DND-41 (cell line): ENCODE measurements at regions not wholly inside any gene's neighbourhood (a gene's known extent, or its start where the extent isn't known, plus 50 kb on each side); places are given as distances from the start of the nearest gene placed in this dataset.

Source experiments
- ATAC-seq: fragments of 200-7000 bp; cut with Tn5 transposase; 3 replicates; pipeline ENCODE4 v1.9.1; 2021; ENCODE audit warnings: low read depth; ENCODE audit not compliant: insufficient read depth
- DNase-seq: peaks from one replicate; pipeline ENCODE4 v3.0.0-alpha.2; 2020
- H2AFZ ChIP-seq: 2 replicates; pipeline ENCODE4 v1.6.0; 2012; ENCODE audit warnings: low read depth, low read length
- H3K27ac ChIP-seq: 2 replicates; pipeline ENCODE4 v1.5.1; 2012; ENCODE audit warnings: low read length, inconsistent platforms
- H3K27me3 ChIP-seq: fragments of 200-600 bp; sonication (generic); 2 replicates; pipeline ENCODE4 v1.6.0; 2012; ENCODE audit warnings: low read length, mild to moderate bottlenecking, inconsistent platforms; ENCODE audit not compliant: insufficient read depth, poor library complexity
- H3K36me3 ChIP-seq: 2 replicates; pipeline ENCODE4 v1.5.1; 2012; ENCODE audit warnings: low read length, inconsistent platforms; ENCODE audit not compliant: insufficient read depth
- H3K4me1 ChIP-seq: 2 replicates; pipeline ENCODE4 v1.5.1; 2012; ENCODE audit warnings: mild to moderate bottlenecking, low read length; ENCODE audit not compliant: insufficient read depth
- H3K4me2 ChIP-seq: 2 replicates; pipeline ENCODE4 v1.6.0; 2012; ENCODE audit warnings: mild to moderate bottlenecking, moderate library complexity, low read length, inconsistent platforms; ENCODE audit not compliant: insufficient read depth
- H3K4me3 ChIP-seq, 2 experiments: fragments of 200-600 bp in 1 of 2; shearing (Covaris generic) in 1 of 2; 2 replicates each; pipeline ENCODE4 v1.5.1; 2012 to 2016; ENCODE audit warnings: inconsistent platforms in 2 of 2, low read length in 2 of 2, mild to moderate bottlenecking in 2 of 2, low read depth in 1 of 2, moderate library complexity in 1 of 2
- H3K79me2 ChIP-seq: 2 replicates; pipeline ENCODE4 v1.6.0; 2012; ENCODE audit warnings: low read length, inconsistent platforms; ENCODE audit not compliant: insufficient read depth
- H3K9ac ChIP-seq: 2 replicates; pipeline ENCODE4 v1.6.0; 2012; ENCODE audit warnings: low read depth, mild to moderate bottlenecking, inconsistent platforms, low read length, moderate library complexity
- H3K9me3 ChIP-seq: 2 replicates; pipeline ENCODE4 v1.5.1; 2012; ENCODE audit warnings: low read length, moderate library complexity, mild to moderate bottlenecking, inconsistent platforms; ENCODE audit not compliant: insufficient read depth, severe bottlenecking
- H4K20me1 ChIP-seq: 2 replicates; pipeline ENCODE4 v1.6.0; 2012; ENCODE audit warnings: low read length; ENCODE audit not compliant: insufficient read depth
- EZH2 ChIP-seq: IDR thresholded peaks from 3 replicates; pipeline ENCODE4 v1.6.1; 2012; ENCODE audit warnings: borderline replicate concordance, low read depth, mild to moderate bottlenecking, moderate library complexity, low read length, inconsistent platforms; ENCODE audit not compliant: severe bottlenecking
- TF ChIP-seq, protein P1 (sequence below): IDR thresholded peaks from 2 replicates; pipeline ENCODE4 v1.5.1; 2012; ENCODE audit warnings: borderline replicate concordance, low read length, moderate library complexity, mild to moderate bottlenecking; ENCODE audit not compliant: poor library complexity, severe bottlenecking; ENCODE audit errors: extremely low read depth

DNA sequence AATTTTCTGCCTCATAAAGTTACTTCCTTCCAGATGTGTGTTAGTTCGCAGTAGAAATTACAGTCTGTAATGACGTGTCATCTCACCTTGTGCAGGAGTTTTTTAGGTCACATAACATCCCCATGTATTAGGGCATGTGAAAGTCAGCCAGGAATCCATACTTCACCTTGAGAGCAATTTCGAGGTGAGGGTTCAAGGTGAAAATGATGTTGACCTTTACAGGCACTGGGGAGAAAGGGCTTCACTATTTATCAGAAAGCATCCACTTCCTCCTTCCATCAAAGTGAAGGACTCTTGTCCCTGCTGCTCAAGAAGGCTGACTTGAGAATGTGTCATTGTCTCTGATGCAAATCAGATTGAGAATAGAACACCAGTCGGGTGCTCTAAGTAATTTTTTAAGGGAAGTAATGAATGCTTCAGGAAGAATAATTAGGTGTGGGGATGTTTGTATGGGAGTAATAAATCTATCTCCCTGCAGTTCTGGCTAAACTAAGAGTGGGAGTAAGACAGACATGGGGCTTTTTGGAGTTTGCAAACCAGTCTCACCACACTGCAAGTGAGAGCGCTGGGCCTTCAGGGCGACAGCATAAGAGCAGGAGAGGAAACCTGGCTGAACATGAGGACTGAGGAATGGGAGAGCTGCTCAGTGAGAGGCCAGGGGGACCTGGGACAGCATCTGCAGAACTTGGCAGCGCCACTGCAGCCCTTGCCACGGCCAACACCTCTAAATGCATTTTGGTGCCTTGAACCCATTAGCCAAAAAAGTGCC lies 85.9 kb upstream of the IL12A start:
- Histone ChIP-seq H3K9me3 (no peaks in the 10 kb centered on the region), H3K4me3 (no peak overlapping the region), H3K4me2 (no peak overlapping the region)

DNA sequence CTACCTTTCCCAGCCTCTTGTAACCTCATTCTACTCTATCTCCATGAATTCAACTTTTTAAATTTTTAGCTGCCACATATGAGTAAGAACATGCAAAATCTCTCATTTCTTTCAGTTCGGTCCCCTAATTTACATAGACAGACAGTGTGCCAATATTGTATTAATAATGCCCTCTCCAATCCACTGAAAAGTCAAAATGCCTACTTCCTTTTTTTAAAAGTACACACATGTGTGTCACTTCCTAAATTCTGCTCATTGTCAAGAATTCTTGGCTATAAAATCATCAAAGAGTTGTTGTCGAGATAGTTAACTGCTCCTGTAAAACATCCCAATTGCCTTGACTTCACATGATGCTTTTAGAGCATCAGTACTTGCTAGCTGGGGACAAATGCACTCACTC lies 84.2 kb upstream of the IL12A start:
- no peak for DNase-seq
- H3K27me3 ChIP-seq, result no peaks in the 10 kb centered on the region
- H3K4me3 ChIP-seq, result no peak overlapping the region
- no peak overlapping the region for H3K27ac ChIP-seq
- no peaks in the 10 kb centered on the region for H3K36me3 ChIP-seq
- no peaks in the 10 kb centered on the region for H3K4me1 ChIP-seq
- TF ChIP-seq EZH2, result no peak
- TF ChIP-seq, protein P1, sequence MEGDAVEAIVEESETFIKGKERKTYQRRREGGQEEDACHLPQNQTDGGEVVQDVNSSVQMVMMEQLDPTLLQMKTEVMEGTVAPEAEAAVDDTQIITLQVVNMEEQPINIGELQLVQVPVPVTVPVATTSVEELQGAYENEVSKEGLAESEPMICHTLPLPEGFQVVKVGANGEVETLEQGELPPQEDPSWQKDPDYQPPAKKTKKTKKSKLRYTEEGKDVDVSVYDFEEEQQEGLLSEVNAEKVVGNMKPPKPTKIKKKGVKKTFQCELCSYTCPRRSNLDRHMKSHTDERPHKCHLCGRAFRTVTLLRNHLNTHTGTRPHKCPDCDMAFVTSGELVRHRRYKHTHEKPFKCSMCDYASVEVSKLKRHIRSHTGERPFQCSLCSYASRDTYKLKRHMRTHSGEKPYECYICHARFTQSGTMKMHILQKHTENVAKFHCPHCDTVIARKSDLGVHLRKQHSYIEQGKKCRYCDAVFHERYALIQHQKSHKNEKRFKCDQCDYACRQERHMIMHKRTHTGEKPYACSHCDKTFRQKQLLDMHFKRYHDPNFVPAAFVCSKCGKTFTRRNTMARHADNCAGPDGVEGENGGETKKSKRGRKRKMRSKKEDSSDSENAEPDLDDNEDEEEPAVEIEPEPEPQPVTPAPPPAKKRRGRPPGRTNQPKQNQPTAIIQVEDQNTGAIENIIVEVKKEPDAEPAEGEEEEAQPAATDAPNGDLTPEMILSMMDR, result no peak
- no peaks in the 10 kb centered on the region for H4K20me1 ChIP-seq
- no peak for ATAC-seq
- no peak overlapping the region for H3K9ac ChIP-seq
- no peaks in the 10 kb centered on the region for H3K79me2 ChIP-seq
- no peaks in the 10 kb centered on the region for H3K9me3 ChIP-seq
- H3K4me2 ChIP-seq, result no peak overlapping the region
- no peak overlapping the region for H2AFZ ChIP-seq

More for the DNA sequence above, 85.9 kb upstream of the IL12A start:
- no peaks in the 10 kb centered on the region for H4K20me1 ChIP-seq
- ATAC-seq, result no peak
- no peaks in the 10 kb centered on the region for H3K36me3 ChIP-seq
- H3K27me3 ChIP-seq, result no peaks in the 10 kb centered on the region
- no peak overlapping the region for H2AFZ ChIP-seq
- TF ChIP-seq, protein P1, result no peak
- TF ChIP-seq EZH2, result no peak
- H3K4me1 ChIP-seq, result no peaks in the 10 kb centered on the region
- no peak overlapping the region for H3K27ac ChIP-seq
- no peak overlapping the region for H3K9ac ChIP-seq
- H3K79me2 ChIP-seq, result no peaks in the 10 kb centered on the region
- no peak for DNase-seq

DNA sequence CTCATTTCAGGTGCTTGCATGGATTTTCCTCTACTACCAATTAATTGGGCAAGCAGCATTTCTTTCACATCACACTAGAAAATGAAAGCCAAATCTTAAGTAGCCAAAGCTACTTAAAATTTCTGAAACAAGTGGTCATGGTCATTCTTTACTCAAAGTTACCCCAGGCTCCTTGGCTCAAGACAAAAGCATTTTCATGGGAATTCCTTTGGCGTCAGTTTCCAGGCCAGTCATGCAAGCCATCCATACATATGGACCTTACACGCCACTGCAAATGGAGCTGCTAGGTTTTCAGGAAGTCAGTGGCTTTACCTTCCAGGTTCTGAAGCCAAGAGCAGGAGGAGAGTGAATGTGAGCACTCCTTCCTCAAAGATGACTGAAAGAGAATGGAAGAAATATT lies 83.7 kb upstream of the IL12A start:
- no peak for DNase-seq
- Histone ChIP-seq H3K27me3 (no peaks in the 10 kb centered on the region), H3K4me2 (no peak overlapping the region)

More for the DNA sequence above, 83.7 kb upstream of the IL12A start:
- Histone ChIP-seq H3K4me1 (no peaks in the 10 kb centered on the region), H4K20me1 (no peaks in the 10 kb centered on the region), H3K9me3 (no peaks in the 10 kb centered on the region), H3K79me2 (no peaks in the 10 kb centered on the region), H3K36me3 (no peaks in the 10 kb centered on the region), H3K4me3 (no peak overlapping the region), H3K27ac (no peak overlapping the region), H2AFZ (no peak overlapping the region), H3K9ac (no peak overlapping the region)
- TF ChIP-seq, protein P1, result no peak
- TF ChIP-seq EZH2, result no peak
- ATAC-seq, result no peak
